ENCODE measurements at regions not wholly inside any gene's neighbourhood (a gene's known extent, or its start where the extent isn't known, plus 50 kb on each side); places are given as distances from the start of the nearest gene placed in this dataset.

GRCh38 chr2:188142636-188143295 is 148.9 kb upstream of the GULP1 start (continued):
- TF ChIP-seq ZBTB33 (IDR thresholded peaks at IDR 0.05) (no peak), ATF3 (IDR thresholded peaks at IDR 0.05) (no peak)

GRCh38 chr2:188145885-188146284 is 145.8 kb upstream of the GULP1 start:
- Histone ChIP-seq H3K4me1 (ENCODE audit: control insufficient read depth in 4 of 4, insufficient read depth in 4 of 4, low read length in 3 of 4) (no peaks in the 10 kb centered on the region), H3K27me3 (ENCODE audit: control insufficient read depth in 4 of 4, insufficient read depth in 4 of 4, low read length in 3 of 4) (no peaks in the 10 kb centered on the region), H3K36me3 (ENCODE audit: control insufficient read depth in 4 of 4, insufficient read depth in 3 of 4, low read depth in 1 of 4, low read length in 3 of 4) (no peaks in the 10 kb centered on the region), H3K4me3 (ENCODE audit: low read depth in 1 of 3, low read length in 3 of 3) (no peak overlapping the region), H3K9me3 (ENCODE audit: control insufficient read depth in 4 of 4, low read length in 3 of 4) (no peaks in the 10 kb centered on the region), H3K9ac (ENCODE audit: low read depth in 1 of 2, low read length in 2 of 2) (no peak overlapping the region), H3K27ac (ENCODE audit: low read depth in 1 of 2, low read length in 2 of 2) (no peak overlapping the region)
- no peak for DNase-seq (ENCODE audit: low spot score)
- whole genome bisulfite sequencing: 4% methylated on average over 1 of the region's 1 CpG
- TF ChIP-seq REST (IDR thresholded peaks at IDR 0.05) (no peak), CTCF (IDR thresholded peaks at IDR 0.05; ENCODE audit: low read depth, low read length, missing input control) (no peak)

GRCh38 chr2:188146888-188147287 is 144.8 kb upstream of the GULP1 start:
- no peak for TF ChIP-seq JUND (IDR thresholded peaks at IDR 0.05)
- TF ChIP-seq CTCF (IDR thresholded peaks at IDR 0.05; ENCODE audit: low read depth, low read length, missing input control): no peak
- no peak for TF ChIP-seq RXRA (IDR thresholded peaks at IDR 0.05)
- no peak for TF ChIP-seq HNF4G (IDR thresholded peaks at IDR 0.05)
- TF ChIP-seq NR2F2 (IDR thresholded peaks at IDR 0.05): no peak
- TF ChIP-seq FOXA2 (IDR thresholded peaks at IDR 0.05): no peak
- no peak for TF ChIP-seq ATF3 (IDR thresholded peaks at IDR 0.05)
- TF ChIP-seq ZBTB33 (IDR thresholded peaks at IDR 0.05): no peak
- no peaks in the 10 kb centered on the region for H3K9me3 ChIP-seq (ENCODE audit: control insufficient read depth in 4 of 4, low read length in 3 of 4)
- H3K36me3 ChIP-seq (ENCODE audit: control insufficient read depth in 4 of 4, insufficient read depth in 3 of 4, low read depth in 1 of 4, low read length in 3 of 4): no peaks in the 10 kb centered on the region
- H3K4me3 ChIP-seq (ENCODE audit: low read depth in 1 of 3, low read length in 3 of 3): no peak overlapping the region
- H3K4me1 ChIP-seq (ENCODE audit: control insufficient read depth in 4 of 4, insufficient read depth in 4 of 4, low read length in 3 of 4): no peaks in the 10 kb centered on the region
- DNase-seq (ENCODE audit: low spot score): no peak
- H3K27ac ChIP-seq (ENCODE audit: low read depth in 1 of 2, low read length in 2 of 2): no peak overlapping the region
- no peak overlapping the region for H3K9ac ChIP-seq (ENCODE audit: low read depth in 1 of 2, low read length in 2 of 2)
- no peaks in the 10 kb centered on the region for H3K27me3 ChIP-seq (ENCODE audit: control insufficient read depth in 4 of 4, insufficient read depth in 4 of 4, low read length in 3 of 4)
- WGBS: 27% methylated on average over 1 of the region's 1 CpG

All from liver (tissue), 8 donors.